GM21526 (cell line): ENCODE measurements at regions not wholly inside any gene's neighbourhood (a gene's known extent, or its start where the extent isn't known, plus 50 kb on each side); places are given as distances from the start of the nearest gene placed in this dataset.

Source experiments
- ATAC-seq: cut with Tn5 transposase; IDR thresholded peaks from one replicate; pipeline ENCODE4 v1.9.1; 2021; ENCODE audit warnings: moderate library complexity; ENCODE audit not compliant: unreplicated experiment, low FRiP score

DNA sequence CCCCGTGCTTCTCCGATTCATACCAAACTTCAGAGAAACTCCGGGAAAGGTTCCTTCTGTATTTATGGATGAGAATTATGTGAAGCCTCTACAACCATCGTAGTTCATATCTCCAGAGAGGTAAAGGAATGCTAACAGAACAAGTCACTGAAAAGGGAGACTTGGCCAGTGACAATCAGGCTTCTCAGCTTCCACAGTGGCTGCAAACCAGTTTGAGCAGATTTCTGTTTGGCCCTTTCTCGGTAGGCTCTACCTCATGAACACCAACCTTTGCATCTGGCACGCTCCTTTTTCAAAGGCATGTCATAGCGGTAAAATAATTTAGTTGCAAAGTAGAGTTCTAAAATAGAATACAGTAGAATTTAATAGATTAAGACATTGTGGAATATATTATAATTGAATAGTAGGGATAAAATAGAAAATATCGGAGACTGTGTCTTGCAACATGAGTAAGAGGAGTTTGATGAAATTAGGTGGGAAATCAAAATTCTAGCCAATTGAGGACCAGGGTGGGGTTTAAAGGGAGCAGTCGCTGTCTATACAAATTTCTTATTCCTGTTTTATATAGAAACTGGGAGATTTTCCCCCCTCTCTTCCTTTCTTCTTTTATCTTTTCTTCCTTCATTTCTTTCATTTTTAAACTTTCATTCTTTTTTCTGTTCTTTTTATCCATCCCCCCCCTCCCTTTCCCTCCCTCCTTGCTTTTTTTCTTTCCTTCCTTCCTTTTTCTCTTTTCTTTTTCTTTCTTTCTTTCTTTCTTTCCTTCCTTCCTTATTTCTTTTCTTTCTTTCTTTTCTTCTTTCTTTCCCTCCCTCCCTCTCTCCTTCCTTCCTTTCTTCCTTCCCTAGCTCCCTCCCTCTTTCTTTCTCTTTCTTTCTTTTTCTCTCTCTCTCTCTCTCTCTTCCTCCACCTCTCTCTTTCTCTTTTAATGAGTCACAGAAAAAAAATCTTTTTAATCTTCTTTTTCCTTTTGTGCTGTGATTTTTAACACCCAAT, 161.5 kb upstream of the KLF6 start:
- ATAC-seq, result no peak

DNA sequence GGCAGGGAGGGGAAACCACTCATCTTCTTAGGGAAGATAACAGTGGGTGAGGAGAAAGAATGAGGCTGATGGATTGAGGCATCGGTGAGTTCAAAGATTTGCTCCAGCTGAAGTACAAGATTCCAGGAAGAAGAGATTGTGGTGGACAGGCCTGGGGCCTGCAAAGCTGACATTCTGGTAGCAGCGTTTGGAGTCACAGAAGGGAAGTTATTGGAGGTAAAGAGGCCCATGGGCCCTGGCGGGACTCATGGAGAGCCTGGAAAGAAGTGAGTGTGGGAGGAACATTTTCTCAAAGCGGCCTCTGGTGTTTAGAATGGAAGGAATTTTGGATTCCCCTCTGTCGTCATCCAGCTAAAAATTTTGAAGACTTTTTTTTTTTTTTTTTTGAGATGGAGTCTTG, 160.0 kb upstream of the KLF6 start:
- ATAC-seq, result no peak

- ATAC-seq, result no peak
Observed at GRCh38 chr10:3944591-3944990, 159.6 kb upstream of the KLF6 start.

DNA sequence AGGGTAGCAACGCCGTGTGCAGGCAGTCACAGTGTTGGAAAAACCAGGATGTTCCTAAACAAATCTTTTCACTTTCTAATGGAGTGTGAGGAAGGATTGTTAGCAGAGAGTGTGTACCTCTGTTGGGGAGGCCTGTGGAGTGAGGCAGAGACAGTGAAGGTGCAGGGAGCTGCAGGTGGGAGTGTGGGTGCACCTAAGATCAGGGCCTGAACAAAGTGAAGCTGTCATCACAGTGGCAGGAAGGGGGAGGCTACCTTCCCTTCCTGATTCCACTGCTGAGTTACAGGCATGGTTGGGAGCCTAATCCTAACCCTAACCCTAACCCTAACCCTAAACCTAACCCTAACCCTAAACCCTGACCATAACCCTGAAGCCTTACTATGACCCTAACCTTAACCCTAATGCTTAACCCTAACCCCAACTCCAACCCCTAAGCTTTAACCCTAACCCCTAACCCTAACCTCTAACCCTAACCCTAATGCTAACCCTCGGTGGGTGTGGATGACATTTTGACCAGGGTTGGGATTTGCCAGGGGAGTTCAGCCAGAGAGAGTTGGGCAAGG, 158.8 kb upstream of the KLF6 start:
- ATAC-seq, result no peak

GRCh38 chr10:3942937-3943489, 158.0 kb upstream of the KLF6 start:
- ATAC-seq, result no peak

- no peak for ATAC-seq
Observed at GRCh38 chr10:3941676-3942075, 156.7 kb upstream of the KLF6 start.

DNA sequence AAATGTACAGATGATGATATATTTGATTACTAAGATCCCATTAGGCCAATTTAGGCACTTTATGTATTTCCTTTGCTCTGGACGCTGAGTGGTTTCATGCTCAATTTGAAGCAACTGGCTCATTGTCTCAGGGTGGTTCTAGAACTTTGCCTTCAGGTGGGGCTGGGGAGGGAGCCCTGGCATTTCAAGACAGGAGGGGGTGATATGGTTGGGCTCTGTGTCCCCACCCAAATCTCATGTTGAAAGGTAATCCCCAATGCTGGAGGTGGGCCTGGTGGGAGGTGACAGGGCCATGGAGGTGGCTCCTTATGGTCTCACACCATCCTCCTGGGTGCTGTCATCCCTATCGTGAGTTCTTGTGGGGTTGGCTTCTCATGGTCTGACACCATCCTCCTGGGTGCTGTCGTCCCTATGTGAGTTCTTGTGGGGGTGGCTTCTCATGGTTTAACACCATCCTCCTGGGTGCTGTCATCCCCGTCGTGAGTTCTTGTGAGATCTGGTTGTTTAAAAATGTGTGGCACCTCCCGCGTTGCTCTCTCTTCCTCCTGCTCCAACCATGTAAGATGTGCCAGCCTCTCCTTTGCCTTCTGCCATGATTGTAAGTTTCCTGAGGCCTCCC, 151.5 kb upstream of the KLF6 start:
- no peak for ATAC-seq

DNA sequence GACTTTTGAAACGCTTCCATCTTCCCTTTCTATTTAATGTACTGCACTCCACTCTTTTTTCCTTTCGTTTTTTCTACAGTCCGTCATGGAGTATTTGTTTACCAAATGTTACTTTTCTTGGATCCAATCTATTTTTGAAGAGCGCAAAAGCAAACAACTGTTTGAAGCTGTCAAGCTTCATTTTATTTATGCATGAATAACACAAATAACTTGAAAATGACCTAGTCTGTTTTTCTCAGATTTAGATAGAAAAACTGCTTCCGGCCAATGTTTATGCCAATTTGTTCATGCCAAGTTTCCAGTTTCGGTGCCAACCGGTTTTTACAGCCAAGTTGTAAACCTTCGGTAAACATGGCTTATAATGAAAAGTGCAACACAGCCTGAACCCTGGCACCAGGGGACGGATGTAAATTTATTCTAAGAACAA, 150.9 kb upstream of the KLF6 start:
- no peak for ATAC-seq

- peak; percentile 98 for ATAC-seq
Observed at GRCh38 chr10:3935141-3935540, 150.1 kb upstream of the KLF6 start.

- ATAC-seq, result no peak
Observed at GRCh38 chr10:3933733-3934132, 148.7 kb upstream of the KLF6 start.

DNA sequence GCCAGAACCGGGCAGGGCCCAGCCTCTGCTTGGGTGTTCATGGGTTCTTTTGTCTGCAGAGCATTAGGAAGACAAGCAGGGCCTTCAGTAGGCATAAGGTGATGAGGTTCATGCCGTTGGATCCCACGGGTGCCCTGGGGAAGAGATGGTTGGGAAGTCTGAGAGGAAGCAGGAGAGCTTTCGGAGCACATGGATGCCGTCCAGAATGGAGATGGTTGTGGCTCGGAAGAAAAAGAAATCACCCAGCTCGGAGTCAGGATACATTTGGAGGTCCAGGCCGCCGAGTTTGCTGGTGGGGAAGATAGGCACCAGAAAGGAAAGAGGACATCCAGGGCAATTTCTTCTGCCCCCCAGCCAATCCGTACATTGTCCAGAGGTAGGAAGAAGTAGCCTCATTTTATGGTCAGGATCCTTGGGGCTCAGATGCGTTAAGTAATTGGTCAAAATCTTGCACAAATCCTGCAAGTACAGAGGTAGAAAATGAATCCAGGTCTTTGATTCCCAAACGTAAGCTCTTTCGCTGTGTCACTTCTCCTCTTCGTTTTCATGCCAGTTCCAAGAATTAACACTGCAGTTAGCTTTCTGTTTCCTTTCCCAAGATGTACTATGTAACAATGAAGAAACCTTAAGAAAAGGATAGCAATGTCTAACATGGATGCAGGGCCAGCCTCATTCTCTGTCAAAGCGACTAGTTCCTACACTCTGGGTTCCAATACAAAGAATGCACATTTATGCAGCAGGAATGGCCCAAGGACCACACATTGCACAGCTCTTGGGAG, 147.8 kb upstream of the KLF6 start:
- ATAC-seq, result no peak

GRCh38 chr10:3931901-3932300, 146.9 kb upstream of the KLF6 start:
- ATAC-seq, result no peak

DNA sequence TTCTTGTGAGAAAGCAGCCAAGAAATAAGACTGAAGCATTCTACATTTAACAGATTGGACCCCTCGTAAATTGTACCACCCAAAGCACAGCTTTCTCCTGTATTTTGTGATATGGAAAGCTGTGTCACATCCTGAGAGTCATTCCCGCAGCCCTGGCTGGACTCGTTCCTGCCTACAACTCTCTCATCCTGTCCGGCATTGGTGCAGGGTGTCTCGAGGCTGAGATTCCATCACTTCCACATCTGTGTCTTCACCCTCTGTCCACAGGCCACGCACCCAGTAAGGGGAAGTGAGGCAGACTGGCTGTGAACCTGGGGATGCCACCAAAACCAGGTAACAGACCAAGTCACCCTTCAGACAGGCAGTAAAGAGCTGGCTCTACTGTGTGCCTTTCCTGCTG, 146.2 kb upstream of the KLF6 start:
- no peak for ATAC-seq

- ATAC-seq, result no peak
Observed at GRCh38 chr10:3928569-3928968, 143.6 kb upstream of the KLF6 start.

- ATAC-seq, result no peak
Observed at GRCh38 chr10:3928078-3928477, 143.1 kb upstream of the KLF6 start.

- ATAC-seq, result no peak
Observed at GRCh38 chr10:3926675-3927525, 141.9 kb upstream of the KLF6 start.

DNA sequence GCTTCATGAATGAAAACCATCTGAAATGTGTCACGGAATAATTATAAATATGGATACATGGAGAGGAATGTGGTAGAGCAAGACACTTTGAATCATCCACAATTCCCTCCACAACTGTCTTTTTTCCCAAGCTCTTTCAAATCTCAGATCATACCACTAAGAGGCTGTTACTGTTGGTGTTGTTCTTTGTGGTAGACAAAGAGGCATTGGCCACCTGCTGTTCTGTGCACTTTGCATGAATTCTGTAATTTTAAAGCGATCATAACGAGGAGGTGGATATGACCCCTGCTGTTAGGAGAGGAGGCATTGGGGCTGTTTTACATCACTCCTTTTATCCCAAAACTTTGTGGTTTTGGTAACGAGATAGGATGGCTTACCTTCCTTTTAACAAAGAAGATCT, 141.2 kb upstream of the KLF6 start:
- ATAC-seq, result no peak

DNA sequence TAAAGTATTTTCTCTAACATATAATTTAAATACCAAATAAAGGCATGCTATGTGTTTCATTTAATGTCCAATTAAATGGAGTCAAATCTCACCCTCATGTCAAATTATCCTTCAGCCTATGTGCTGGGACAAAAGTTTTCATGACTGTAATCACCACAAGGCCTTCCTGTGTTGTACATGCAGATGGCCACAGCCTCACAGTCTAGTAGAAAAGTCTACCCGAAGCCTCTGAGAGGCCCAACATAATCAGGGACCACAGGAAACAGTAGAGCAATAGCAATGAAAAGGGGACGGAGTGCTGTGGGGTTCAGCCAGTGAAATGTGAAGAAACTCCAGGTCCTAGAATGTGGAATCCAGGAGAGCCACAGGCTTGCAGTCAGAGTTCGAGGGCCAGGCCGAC, 140.2 kb upstream of the KLF6 start:
- ATAC-seq, result no peak

- no peak for ATAC-seq
Observed at GRCh38 chr10:3924344-3924743, 139.3 kb upstream of the KLF6 start.

DNA sequence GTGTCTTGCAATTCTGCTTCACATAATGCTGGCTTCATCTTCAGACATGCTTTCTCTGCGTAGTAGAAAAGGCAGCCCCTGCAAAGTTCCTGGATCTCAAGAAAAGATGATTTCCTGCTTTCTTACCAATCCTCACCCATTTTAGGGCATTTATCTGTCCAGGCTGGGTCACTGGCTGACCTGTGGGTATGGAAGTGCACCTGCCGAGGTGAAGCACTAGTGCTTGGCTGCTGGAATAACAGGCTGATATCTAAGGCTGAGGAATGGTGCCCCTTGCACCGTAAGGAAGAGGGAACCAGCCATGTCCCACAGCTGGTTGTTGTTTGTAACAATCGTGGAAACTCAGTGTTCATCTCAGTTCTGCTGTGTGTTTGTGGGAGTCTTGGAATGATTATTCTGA, 138.0 kb upstream of the KLF6 start:
- ATAC-seq, result no peak
